ENCODE measurements at regions not wholly inside any gene's neighbourhood (a gene's known extent, or its start where the extent isn't known, plus 50 kb on each side); places are given as distances from the start of the nearest gene placed in this dataset.

- no peak for DNase-seq
These were observed 1397.5 kb downstream of the PCDH7 start for GRCh38 chr4:32117693-32118092.

- no peak for DNase-seq
These were observed 1399.7 kb downstream of the PCDH7 start for GRCh38 chr4:32119907-32120306.

DNA sequence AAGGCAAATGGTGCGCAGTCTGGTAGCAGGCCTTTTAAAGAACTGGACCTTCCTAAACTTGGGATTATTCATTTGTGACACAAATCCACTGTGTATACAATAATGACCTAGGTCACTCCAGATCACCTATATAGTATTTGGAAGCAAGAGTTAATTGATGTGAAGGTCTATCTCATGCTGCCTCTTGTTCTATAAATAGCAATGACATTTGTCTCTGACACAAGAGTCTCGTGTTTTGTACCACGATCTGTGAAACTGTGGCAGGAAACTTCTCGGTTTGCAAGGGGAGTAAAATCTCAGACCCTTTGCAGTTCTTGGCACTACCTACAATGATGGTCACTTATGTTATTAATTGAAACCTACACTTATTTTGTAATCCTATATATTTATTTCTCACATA is 1408.4 kb downstream of the PCDH7 start:
- DNase-seq, result no peak

DNA sequence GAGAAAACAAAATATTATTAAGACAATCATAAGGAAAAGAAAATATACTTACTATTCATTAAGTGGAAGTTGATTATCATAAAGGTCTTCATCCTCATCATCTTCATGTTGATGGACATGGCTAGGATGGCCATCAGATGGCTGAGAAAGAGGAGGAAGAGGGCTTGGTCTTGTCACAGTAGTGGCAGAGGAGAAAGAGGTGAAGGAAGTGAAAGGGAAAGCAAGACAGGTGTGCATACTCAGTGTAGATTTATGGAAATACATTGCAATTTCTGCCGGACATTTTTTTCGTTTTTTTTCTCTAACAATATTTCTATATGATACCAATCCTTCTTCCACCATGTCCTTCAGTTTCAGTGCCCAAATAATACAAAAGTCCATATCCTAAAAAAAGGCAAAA is 1409.8 kb downstream of the PCDH7 start:
- no peak for DNase-seq

- DNase-seq, result no peak
These were observed 1413.0 kb downstream of the PCDH7 start for GRCh38 chr4:32133141-32133540.

DNA sequence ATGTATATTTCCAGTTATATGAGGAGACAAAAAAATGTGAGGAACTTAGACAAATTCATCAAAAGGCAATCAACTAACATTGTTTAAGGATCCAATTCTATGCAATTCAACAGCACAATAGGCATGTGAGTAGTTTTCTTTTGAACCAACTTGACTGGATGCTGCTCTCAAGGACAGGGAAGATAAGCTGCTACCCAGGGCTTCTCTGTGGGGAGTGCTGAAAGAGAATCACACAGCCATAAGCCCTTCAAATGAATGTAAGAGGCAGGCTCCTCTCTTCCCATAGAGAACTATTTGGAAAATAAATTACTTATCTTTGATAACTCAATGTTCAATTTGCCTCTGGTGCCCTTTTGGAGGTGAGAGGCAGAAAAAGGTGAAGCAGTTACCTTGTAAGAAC is 1413.6 kb downstream of the PCDH7 start:
- DNase-seq, result no peak

GRCh38 chr4:32135642-32136041 is 1415.5 kb downstream of the PCDH7 start:
- DNase-seq, result no peak

- no peak for DNase-seq
These were observed 1416.1 kb downstream of the PCDH7 start for GRCh38 chr4:32136081-32136787.

- no peak for DNase-seq
These were observed 1420.5 kb downstream of the PCDH7 start for GRCh38 chr4:32140636-32141035.

DNA sequence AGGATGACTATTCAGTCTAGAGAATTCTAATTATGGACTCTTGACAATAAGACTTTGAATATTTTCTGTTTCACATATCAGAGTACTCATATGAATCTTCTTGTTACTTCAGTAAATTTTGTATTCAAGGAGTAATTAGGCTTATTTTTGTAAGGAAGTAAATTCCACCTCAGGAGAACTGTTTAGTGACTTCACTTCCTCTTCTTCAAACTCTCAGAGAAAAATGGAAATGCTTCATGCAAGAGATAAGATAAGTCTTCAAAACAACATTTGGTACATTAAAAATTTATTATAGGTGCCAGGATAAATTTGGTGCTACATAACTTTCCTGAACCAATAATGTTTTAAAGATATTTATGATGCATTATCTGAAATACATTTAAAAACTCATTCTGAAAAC is 1421.9 kb downstream of the PCDH7 start:
- DNase-seq, result no peak

GRCh38 chr4:32145987-32146386 is 1425.8 kb downstream of the PCDH7 start:
- DNase-seq, result no peak

- no peak for DNase-seq
These were observed 1427.4 kb downstream of the PCDH7 start for GRCh38 chr4:32147446-32148085.

- no peak for DNase-seq
These were observed 1428.0 kb downstream of the PCDH7 start for GRCh38 chr4:32148111-32148666.

DNA sequence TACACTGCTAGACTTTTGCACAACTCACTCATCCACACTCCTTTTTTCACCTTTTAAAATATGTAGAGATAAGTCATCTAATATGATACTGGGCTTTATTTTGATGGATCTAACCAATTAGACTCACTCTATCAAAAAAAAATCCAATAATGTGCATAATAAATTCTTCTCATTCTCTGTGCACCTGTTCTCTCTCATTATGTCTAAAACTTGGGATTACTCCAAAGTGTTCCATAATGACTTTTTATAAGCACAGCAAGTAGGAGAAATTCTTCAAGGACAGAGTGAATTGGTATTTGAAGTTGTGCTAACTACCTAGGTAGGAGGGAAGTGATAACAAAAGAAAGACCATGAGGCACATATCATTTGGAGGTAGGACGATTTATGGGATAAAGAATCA is 1438.8 kb downstream of the PCDH7 start:
- no peak for DNase-seq

DNA sequence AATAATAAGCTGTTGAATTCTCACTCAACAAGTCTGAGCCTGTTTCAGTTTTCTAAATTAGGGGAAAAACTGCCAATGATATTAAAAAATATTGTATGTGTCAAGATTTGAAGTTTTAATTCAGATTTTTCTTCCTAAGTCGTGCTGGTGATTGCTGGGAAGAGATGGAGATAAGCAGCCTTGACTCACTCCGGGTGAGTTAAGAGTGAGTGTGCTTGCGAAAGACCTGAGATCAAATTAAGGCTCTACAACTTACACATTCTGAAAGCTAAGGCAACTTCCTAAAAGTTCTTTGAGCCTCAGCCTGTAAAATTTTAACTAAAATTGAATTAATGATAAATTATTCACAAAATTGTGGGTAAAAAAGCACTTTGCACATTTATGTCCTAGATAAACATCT is 1441.2 kb downstream of the PCDH7 start:
- no peak for DNase-seq

DNA sequence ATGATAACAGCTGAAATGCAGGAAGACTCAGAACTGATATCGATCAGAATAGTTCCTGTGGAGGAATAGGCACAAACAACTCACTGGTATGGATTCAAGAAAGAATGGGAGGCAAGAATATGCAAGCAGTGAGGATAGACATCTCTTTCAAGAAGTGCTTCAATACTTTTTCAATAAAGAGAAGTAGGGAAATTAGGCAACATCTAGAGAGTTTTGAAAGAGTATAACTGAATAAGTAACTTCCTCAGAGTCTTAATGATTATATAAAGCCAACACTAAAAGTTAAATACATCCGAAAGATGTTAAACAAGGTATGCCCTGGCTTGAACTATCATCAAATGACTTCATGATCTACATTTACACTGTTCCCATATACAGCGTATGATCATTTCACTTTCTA is 1443.0 kb downstream of the PCDH7 start:
- no peak for DNase-seq

- DNase-seq, result no peak
These were observed 1449.7 kb downstream of the PCDH7 start for GRCh38 chr4:32169841-32170240.

DNA sequence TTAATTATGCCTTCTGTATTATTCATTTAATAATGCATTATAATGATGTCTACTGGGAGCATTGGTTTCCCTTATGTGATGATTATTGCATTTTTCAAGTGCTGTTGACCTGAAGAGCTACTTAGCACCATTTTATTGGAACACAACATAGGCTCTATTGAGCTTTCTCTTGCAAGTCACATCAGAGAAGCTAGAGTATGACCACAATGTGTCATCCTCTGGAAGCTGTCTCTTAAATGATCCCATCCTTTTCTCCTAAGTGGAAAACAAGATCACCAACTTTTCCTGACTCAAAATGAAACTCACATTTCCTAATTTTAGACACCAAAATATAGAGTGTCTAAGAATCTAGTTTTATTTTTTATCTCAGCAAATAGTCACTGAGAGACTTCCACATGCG is 1451.9 kb downstream of the PCDH7 start:
- DNase-seq, result no peak

DNA sequence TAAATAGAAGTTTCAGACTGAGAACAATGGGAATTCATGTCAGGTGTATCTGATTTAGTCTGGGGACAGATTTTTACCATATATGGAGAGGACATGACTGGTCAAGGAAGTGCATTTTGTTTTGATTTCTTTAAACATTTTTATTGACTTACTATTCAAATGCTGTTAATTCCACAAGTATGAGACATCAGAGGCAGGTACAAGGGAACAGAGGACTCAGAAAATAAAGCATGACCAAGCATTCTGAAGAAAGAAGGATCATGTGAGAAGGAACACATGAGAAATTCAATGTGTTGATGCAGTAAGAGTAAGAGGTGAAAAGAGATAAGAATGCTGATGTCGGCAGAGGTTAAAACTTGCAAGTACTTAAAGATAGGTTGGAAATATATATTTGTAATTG is 1452.6 kb downstream of the PCDH7 start:
- no peak for DNase-seq

DNA sequence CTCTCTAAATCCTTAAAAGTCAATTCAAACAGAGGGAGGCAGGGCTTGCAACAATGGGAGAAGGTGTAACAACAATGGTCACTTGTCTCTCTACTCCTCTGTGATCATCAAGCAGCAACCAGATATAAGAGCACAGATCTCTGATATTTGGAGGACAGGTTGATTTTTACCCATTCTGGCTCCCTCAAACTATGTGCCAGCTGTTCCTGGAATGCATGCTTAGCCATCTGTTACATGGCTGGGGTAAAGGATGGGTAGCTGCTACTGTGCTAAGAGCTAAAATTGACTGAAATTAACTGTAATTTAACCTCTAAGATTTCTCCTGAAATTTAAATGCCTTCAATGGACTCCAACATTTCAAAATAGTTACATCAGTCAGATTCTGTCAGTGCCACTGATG is 1459.9 kb downstream of the PCDH7 start:
- no peak for DNase-seq

DNA sequence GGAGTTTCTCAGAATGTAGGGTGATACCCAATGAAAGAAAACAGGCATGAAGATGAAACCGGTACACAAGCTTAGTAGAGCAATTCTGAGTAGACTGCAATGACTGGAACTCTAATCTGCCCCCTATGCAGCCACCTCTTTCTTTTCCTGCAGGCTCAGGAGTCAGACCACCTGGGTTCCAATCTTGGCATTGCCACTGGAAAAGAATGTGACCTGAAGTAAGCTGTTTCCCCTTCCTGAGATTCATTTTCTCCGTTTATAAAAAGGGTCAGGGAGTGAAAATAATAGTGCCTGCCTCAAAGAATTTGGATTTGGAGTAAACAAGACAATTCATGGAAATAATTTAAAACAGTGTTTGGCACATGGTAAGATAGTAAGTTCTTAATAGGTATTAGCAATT is 1464.0 kb downstream of the PCDH7 start:
- DNase-seq, result no peak

DNA sequence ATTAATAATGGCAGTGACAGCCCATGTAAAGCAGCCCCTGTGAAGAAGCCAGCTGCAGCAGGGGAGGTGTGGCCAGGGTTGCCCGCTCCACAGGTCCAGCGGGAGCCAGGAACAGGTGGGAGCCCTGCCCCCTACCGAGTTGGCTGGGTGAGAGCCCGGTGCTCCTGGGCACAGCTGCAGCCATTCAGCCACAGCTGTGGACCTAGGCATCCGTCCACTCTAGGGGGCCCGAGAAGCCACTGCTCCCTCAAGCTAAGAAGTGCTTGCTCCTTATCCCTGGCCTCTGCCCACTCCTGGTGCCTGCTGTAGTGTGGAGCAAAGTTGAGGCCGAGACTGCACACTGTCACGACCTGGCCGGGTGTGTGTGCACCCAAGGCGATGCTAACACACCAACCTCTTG is 1469.0 kb downstream of the PCDH7 start:
- DNase-seq, result no peak

GRCh38 chr4:32189788-32190187 is 1469.6 kb downstream of the PCDH7 start:
- DNase-seq, result no peak

GRCh38 chr4:32191961-32192360 is 1471.8 kb downstream of the PCDH7 start:
- DNase-seq, result no peak

DNA sequence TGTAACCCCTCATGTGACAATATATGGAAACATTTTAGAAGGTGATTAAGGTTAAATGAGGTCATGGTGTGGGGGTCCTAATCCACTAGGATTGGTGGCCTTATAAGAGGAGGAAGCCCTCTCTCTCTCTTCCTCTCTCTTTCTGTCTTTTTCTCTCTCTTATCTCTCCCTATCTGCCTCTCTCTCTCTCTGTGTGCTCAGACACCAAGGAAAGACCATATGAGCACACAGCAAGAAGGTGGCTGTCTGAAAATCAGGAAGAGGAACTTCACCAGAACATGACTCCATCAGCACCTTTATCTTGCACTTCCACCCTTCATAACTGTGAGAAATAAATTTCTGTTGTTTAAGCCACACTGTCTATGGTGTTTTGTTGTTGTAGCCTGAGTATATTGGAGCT is 1472.2 kb downstream of the PCDH7 start:
- no peak for DNase-seq
